ENCODE measurements at regions not wholly inside any gene's neighbourhood (a gene's known extent, or its start where the extent isn't known, plus 50 kb on each side); places are given as distances from the start of the nearest gene placed in this dataset.

GRCh38 chr2:239470151-239470900 is 69.5 kb upstream of the HDAC4 start:
- in situ Hi-C loops (cut with HindIII; ENCODE audit: low sequenced_read_pairs): no loop called here

- in situ Hi-C loops (cut with HindIII; ENCODE audit: low sequenced_read_pairs): no loop called here
These were observed 68.5 kb upstream of the HDAC4 start for GRCh38 chr2:239469106-239469960.

- in situ Hi-C loops (cut with HindIII; ENCODE audit: low sequenced_read_pairs): no loop called here
These were observed 67.8 kb upstream of the HDAC4 start for GRCh38 chr2:239468491-239469105.

- in situ Hi-C loops (cut with HindIII; ENCODE audit: low sequenced_read_pairs): no loop called here
These were observed 67.2 kb upstream of the HDAC4 start for GRCh38 chr2:239467956-239468490.

DNA sequence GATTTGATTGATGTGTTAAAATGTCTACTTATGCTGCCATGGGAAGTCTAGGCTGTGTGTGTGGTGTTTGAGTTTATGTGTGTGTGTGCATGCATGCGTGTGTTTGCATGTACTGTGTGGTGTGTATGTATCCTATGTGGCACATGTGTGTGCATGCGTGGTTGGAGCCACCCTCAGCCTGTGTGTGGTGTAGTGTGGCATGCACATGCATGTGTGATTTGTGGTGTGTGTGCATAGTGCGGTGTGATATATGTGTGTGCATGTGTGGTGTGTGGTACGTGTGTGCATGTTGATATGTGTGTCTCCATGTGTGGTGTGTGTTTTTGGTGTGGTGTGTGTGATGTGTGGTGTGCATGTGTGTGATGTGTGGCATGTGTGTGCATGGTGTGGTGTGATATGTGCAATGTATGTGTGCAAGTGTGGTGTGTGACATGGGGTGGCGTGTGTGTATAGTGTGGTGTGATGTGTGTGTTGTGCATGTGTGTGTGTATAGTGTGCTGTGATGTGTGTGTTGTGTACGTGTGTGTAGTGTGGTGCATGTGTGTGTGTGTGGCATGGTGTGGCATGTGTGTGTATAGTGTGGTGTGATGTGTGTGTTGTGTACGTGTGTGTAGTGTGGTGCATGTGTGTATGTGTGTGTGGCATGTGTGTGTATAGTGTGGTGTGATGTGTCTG is 66.6 kb upstream of the HDAC4 start:
- in situ Hi-C loops (cut with HindIII; ENCODE audit: low sequenced_read_pairs): no loop called here

DNA sequence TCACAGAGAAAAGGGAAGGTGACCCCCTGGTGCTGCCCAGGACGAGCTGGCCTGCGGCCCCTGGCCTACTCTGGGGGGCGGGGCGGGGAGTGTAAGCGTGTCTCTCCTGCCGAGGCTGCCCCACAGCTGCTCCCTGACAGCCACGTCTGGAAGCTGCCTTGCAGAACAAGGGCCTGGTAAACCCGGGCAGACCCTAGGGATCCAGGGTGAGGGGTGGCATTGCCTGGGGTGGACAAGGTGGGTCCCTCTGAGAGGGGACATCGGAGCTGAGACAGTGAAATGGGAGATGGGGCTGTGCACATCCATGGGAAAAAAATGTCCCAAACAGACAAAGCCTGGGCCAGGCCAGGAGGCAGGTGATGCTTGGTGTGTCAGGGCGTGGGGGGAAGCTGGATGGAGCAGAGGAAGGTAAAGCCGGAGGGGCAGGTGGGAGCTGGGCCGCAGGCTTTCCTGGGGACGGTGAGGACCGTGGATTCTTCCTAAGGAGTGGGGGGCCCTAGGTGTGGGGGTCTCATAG is 66.0 kb upstream of the HDAC4 start:
- in situ Hi-C loops (cut with HindIII; ENCODE audit: low sequenced_read_pairs): no loop called here

DNA sequence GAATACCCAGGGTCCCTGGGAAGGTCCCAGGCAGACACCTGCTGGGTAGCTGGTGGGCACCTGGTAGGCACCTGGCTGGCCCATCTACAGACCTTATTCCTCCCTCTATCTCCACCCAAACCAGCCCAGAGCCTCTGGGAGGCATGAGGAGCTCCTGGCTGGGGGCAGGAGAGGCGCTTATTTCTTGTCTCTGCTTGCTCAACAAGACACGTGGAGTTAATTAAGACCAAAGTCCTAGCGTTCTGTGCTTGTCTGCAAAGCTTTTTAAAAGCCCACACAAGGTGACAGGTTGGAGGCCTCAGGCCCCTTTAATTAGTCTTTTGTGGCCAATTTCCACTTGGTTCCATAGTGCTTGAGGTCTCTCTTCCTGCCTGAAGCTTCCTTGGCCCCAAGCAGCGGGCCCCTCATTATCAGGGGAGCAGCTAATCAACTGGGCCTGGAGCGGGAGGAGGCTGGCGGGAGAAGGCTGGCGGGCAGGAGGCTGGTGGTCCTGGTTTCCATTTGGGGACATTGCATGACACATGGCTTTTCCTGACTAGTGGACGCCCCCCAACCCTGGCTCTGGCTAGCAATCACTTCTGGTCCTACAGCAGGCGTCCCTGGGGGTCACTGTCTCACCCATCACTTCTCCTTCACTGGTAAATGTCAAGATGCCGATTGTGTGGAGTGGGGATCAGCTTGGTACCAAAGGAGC is 65.4 kb upstream of the HDAC4 start:
- in situ Hi-C loops (cut with HindIII; ENCODE audit: low sequenced_read_pairs): no loop called here

DNA sequence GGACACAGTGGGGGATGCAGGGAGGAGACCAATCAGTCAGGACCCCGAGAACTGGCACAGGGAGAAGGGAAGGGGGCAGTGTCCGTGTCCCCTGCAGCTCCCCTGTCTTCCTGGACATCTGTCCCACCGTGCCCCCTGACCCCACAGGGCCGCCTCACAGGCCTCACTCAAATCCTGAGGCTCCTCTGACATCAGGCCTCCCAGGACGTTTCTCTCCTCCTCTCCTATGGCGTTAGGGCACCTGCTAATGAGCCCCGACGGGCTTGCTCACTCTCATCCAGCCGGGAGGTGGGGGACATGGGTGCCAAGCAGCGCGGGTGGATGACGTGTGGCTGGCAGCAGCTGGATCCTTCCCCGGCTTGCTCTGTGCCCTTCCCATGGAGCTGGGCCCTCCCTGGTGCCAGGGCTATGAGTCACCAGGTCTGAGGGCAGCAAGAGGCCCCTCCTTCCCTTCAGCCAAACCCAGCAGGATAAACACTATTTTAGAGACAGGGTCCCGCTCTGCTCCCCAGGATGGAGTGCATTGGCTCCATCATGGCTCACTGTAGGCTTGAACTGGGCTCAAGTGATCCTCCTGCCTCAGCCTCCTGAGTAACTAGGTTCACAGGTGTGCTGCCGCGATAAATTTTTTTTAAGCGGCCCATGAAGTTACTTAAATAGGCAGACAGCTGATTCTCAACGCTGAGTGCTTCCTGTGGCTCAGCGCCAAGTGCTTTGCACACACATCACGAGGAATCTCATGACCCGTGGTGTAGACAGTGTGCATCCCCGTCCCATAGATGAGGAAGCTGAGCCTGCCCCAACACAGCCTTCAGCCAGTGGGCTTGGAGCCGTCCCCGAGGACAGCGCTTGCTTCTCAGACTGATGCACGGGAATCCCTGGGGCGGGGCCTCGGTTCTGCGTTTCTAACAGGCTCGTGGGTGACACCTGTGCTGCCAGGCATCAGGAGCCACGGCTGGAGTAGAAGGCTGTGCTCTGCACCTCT is 64.5 kb upstream of the HDAC4 start:
- in situ Hi-C loops (cut with HindIII; ENCODE audit: low sequenced_read_pairs): no loop called here

DNA sequence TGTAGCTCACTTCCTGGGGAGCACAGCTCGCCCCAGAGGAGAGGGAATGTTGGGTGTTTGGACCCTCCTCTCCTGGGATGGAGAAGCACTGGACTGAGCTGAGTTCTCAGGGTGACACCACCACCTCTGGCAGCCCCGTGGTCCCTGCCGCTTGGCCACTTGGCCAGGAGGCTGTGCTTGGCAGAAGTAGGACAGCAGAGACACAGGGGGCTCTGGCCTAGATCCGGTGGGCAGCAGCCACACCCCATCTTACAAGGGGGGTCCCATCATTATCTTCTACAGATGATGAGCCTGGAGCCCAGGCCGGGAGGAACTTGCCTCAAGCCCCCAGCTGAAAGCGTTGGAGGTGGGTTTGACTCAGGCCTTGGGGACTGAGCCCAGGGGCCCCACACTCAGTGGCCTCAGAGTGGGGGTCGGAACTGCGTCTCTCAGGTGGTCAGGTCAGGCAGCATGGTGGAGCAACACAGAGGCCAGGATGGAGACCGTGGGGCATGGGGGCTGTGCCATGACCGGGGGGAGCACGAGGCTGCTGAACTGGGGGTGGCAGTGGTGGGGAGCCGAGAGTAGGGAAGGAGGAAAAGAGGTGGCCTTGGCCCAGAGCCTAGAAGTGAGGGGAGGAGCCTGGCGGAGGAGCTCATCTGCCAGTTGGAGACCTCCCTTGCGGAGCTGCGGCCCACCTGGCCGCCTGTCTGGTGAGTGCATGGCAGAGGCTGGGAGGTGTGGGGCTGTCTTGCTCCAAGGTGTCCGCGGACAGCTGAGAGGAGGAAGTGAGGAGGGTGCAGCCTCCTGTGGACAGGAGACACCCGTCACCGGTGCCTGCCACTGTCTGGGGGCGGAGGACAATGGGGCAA is 63.6 kb upstream of the HDAC4 start:
- in situ Hi-C loops (cut with HindIII; ENCODE audit: low sequenced_read_pairs): no loop called here

GRCh38 chr2:239463541-239464165 is 62.8 kb upstream of the HDAC4 start:
- in situ Hi-C loops (cut with HindIII; ENCODE audit: low sequenced_read_pairs): no loop called here

GRCh38 chr2:239462671-239463506 is 62.1 kb upstream of the HDAC4 start:
- in situ Hi-C loops (cut with HindIII; ENCODE audit: low sequenced_read_pairs): no loop called here

GRCh38 chr2:239462191-239462515 is 61.3 kb upstream of the HDAC4 start:
- in situ Hi-C loops (cut with HindIII; ENCODE audit: low sequenced_read_pairs): no loop called here

DNA sequence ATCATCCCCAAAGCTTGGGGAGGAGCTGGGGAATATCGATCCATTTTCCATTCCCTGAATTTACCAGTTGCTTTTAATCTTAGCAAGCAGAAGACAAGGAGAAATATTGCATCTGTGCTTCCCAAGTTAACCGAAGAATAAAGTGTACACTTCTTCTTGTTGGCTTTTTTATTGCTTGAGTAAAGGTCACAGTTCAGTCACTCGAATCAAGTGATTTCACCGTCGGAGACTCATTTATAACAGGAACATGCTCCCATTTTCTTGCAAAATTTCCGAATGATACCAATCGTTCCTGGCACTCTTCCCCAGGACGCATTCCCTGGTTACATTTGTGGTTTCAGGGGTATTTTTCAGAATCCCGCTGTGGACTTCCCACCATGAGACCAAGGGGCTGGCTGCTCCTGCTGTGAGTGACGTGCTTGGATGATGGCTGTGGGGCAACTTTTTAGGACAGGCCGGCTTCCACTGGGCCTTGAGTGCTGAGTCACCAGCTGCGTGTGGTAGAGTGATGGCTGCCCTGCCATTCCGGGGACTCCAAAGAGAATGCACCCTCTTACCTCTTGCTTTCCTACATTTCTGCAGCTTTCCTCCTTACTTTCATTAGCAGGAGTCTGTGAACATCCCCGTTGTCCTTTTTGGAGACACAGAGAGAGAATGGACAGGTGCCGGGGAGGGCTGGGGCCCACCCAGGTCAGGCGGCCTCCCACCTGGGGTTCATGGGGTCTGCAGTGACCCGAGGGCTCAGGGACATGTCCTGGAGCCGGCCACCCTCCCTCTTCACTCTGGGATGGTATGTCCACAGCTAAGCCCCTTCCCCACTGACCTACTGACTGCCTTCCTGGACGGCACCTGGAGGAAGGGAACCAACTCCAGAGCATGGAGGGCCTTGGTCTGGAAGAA is 60.7 kb upstream of the HDAC4 start:
- in situ Hi-C loops (cut with HindIII; ENCODE audit: low sequenced_read_pairs): no loop called here

DNA sequence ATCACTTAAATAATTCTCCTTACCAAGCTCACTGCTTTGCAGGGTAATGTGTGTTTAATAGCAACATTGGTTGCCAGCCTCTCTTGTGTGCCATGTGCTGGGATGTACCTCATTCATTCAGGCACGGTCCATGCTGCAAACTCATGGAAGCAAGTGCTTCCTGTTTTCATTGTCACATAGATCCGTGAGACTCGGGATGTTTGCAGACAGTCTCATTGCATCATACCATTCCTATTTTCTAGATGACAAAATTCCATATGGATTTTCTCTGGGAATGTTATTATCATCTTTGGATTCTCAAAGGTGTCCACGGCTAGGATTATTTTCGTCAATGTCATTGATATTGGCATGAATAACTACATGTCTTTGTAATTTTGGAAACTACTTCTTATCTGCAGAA is 60.0 kb upstream of the HDAC4 start:
- in situ Hi-C loops (cut with HindIII; ENCODE audit: low sequenced_read_pairs): no loop called here

- in situ Hi-C loops (cut with HindIII; ENCODE audit: low sequenced_read_pairs): no loop called here
These were observed 58.8 kb upstream of the HDAC4 start for GRCh38 chr2:239459606-239460005.

DNA sequence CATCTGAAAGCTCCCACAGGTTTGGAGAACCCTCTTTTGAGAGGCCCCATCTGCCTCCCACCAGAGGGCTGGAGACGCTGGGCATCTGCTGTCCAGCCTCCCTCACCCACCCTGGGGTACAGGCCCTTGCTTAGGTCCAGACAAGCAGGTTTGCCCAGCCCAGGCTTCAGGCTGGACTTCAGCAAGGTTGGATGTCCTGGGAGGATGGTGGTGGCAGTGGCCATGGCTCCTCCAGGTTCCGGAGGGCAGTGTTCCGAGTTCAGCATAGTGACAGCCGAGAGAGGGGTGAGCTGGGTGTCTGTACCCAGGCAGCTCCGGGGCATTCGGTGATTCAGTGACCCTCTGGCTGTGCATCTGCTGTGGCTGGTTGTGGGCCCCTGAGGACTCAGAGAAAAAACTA is 58.2 kb upstream of the HDAC4 start:
- in situ Hi-C loops (cut with HindIII; ENCODE audit: low sequenced_read_pairs): no loop called here
